HCT116 (cell line): ENCODE measurements at regions not wholly inside any gene's neighbourhood (a gene's known extent, or its start where the extent isn't known, plus 50 kb on each side); places are given as distances from the start of the nearest gene placed in this dataset.

Experiments used
- ATAC-seq: fragments of 200-7000 bp; cut with Tn5 transposase; 2 replicates; pipeline ENCODE4 v1.9.1; 2020; ENCODE audit warnings: mild to moderate bottlenecking, moderate library complexity
- BruUV-seq: library from RNA; stranded (reverse); fragments of 400-500 nt; replicated peaks from 2 replicates; lab custom pipeline; 2021; lab: Mats Ljungman, UMichigan
- CTCF ChIA-PET: fragments of 300-600 bp; sonication (Branson Sonifier 250); formaldehyde crosslinking; loops from one replicate; lab custom pipeline; 2021; ENCODE audit warnings: antibody characterized with exemption; lab: Charles Lee
- POLR2A ChIA-PET: fragments of 300-600, 350-600 bp; sonication (Branson Sonifier 250); formaldehyde crosslinking; loops from one replicate; lab custom pipeline; 2021; ENCODE audit warnings: antibody characterized with exemption; lab: Charles Lee
- RAD21 ChIA-PET, 2 experiments: fragments of 300-600 bp; sonication (Branson Sonifier 250); formaldehyde crosslinking; loops; one replicate each; lab custom pipeline; 2023; ENCODE audit warnings: low total read pairs in 2 of 2; ENCODE audit not compliant: uncharacterized antibody in 2 of 2, unreplicated experiment in 2 of 2, low non-redundant PET in 1 of 2; lab: Charles Lee
- DNase-seq: peaks from one replicate; pipeline ENCODE4 v3.0.0-alpha.2; 2010; ENCODE audit warnings: low read depth, low spot score
- H2AFZ ChIP-seq: fragments of 200-600 bp; shearing (Covaris generic), sonication (generic); 2 replicates; pipeline ENCODE4 v1.6.1; 2017; ENCODE audit warnings: low read depth, mixed run types, mixed read lengths, antibody characterized with exemption, low read length; ENCODE audit not compliant: poor library complexity, severe bottlenecking
- H3K27ac ChIP-seq: 2 replicates; pipeline ENCODE4 v1.5.1; 2012; ENCODE audit warnings: low read depth, low read length
- H3K27me3 ChIP-seq: fragments of 200-600 bp; sonication (generic); 2 replicates; pipeline ENCODE4 v1.6.1; 2016; ENCODE audit warnings: mixed run types, low read length, mixed read lengths; ENCODE audit not compliant: insufficient read depth
- H3K36me3 ChIP-seq, 2 experiments: fragments of 200-500 bp in 1 of 2; fragments of 200-600 bp in 1 of 2; sonication (Bioruptor generic) in 1 of 2; sonication (generic) in 1 of 2; 2 replicates each; pipeline versions ENCODE4 v1.5.1 to v1.6.1; 2014 to 2016; ENCODE audit warnings: low read length in 2 of 2, inconsistent platforms in 1 of 2, mixed read lengths in 1 of 2, mixed run types in 1 of 2; ENCODE audit not compliant: insufficient read depth in 2 of 2, control insufficient read depth in 1 of 2
- H3K4me1 ChIP-seq, 2 experiments: fragments of 200-600 bp in 1 of 2; sonication (generic) in 1 of 2; 2 replicates each; pipeline versions ENCODE4 v1.5.1 to v1.6.1; 2012 to 2017; ENCODE audit warnings: low read length in 2 of 2, inconsistent platforms in 1 of 2, mild to moderate bottlenecking in 1 of 2, mixed read lengths in 1 of 2, mixed run types in 1 of 2, moderate library complexity in 1 of 2; ENCODE audit not compliant: insufficient read depth in 2 of 2, control insufficient read depth in 1 of 2
- H3K4me2 ChIP-seq: fragments of 200-600 bp; sonication (generic); 2 replicates; pipeline ENCODE4 v1.6.1; 2017; ENCODE audit warnings: mixed run types, low read length, mixed read lengths
- H3K4me3 ChIP-seq, 2 experiments: fragments of 200-600 bp in 1 of 2; sonication (generic) in 1 of 2; replicated peaks in 1 of 2; 2 replicates each; pipeline ENCODE4 v1.5.1; 2011 to 2016; ENCODE audit warnings: low read length in 2 of 2, control low read depth in 1 of 2, low read depth in 1 of 2, mild to moderate bottlenecking in 1 of 2, mixed read lengths in 1 of 2, mixed run types in 1 of 2
- H3K79me2 ChIP-seq: fragments of 200-600 bp; sonication (generic); 2 replicates; pipeline ENCODE4 v1.6.1; 2017; ENCODE audit warnings: mild to moderate bottlenecking, mixed run types, low read length, moderate library complexity, mixed read lengths; ENCODE audit not compliant: insufficient read depth
- H3K9ac ChIP-seq: fragments of 200-600 bp; sonication (generic); 2 replicates; pipeline ENCODE4 v1.6.1; 2016; ENCODE audit warnings: low read length, mixed read lengths
- H3K9me2 ChIP-seq: fragments of 200-600 bp; sonication (generic), shearing (Covaris generic); 2 replicates; pipeline ENCODE4 v1.6.1; 2017; ENCODE audit warnings: mixed run types, mild to moderate bottlenecking, moderate library complexity; ENCODE audit not compliant: insufficient read depth
- H3K9me3 ChIP-seq, 2 experiments: fragments of 200-500 bp in 1 of 2; fragments of 200-600 bp in 1 of 2; sonication (Bioruptor generic) in 1 of 2; sonication (generic) in 1 of 2; 2 replicates each; pipeline ENCODE4 v1.6.1; 2014 to 2017; ENCODE audit warnings: low read length in 2 of 2, mixed read lengths in 2 of 2, inconsistent platforms in 1 of 2, low read depth in 1 of 2, mild to moderate bottlenecking in 1 of 2, mixed run types in 1 of 2, moderate library complexity in 1 of 2; ENCODE audit not compliant: control insufficient read depth in 1 of 2, insufficient read depth in 1 of 2
- H4K20me1 ChIP-seq: fragments of 200-600 bp; sonication (generic), shearing (Covaris generic); 2 replicates; pipeline ENCODE4 v1.6.1; 2017; ENCODE audit warnings: mixed run types, mild to moderate bottlenecking, moderate library complexity; ENCODE audit not compliant: insufficient read depth
- ATF3 ChIP-seq: IDR thresholded peaks from 2 replicates; pipeline ENCODE4 v1.6.1; 2012
- CBX3 ChIP-seq: IDR thresholded peaks from 2 replicates; pipeline ENCODE4 v1.6.1; 2012; ENCODE audit warnings: low read depth
- CEBPB ChIP-seq: IDR thresholded peaks from 2 replicates; pipeline ENCODE4 v1.6.1; 2012; ENCODE audit warnings: low read depth
- EGR1 ChIP-seq: IDR thresholded peaks from 2 replicates; pipeline ENCODE4 v1.6.1; 2012; ENCODE audit warnings: low read depth
- JUND ChIP-seq: IDR thresholded peaks from 2 replicates; pipeline ENCODE4 v1.6.1; 2012
- RAD21 ChIP-seq: IDR thresholded peaks from 2 replicates; pipeline ENCODE4 v1.6.1; 2012; ENCODE audit warnings: low read depth, mild to moderate bottlenecking
- SIN3A ChIP-seq: IDR thresholded peaks from 2 replicates; pipeline ENCODE4 v1.6.1; 2012; ENCODE audit warnings: low read depth
- SP1 ChIP-seq: IDR thresholded peaks from 2 replicates; pipeline ENCODE4 v1.6.1; 2012; ENCODE audit warnings: low read depth
- TCF7L2 ChIP-seq: IDR thresholded peaks from 2 replicates; pipeline ENCODE4 v1.7.0; 2011; ENCODE audit warnings: borderline replicate concordance, inconsistent platforms; ENCODE audit not compliant: insufficient read depth, insufficient read length; ENCODE audit errors: extremely low read depth
- ZBTB33 ChIP-seq: IDR thresholded peaks from 2 replicates; pipeline ENCODE4 v1.6.1; 2011; ENCODE audit warnings: mild to moderate bottlenecking, low read length, moderate library complexity; ENCODE audit not compliant: insufficient replicate concordance; ENCODE audit errors: extremely low read depth
- ZFX ChIP-seq: fragments of 450-650 bp; IDR thresholded peaks from 2 replicates; pipeline ENCODE4 v1.6.1; 2017
- intact Hi-C: fragments of 100-400 bp; cut with micrococcal nuclease; formaldehyde crosslinking; loops from 2 replicates; pipeline ENCODE4 v1.10.0; 2022
- TF ChIP-seq, protein P1 (sequence below): IDR thresholded peaks from 2 replicates; pipeline ENCODE4 v1.6.1; 2012; ENCODE audit warnings: low read depth

- Histone ChIP-seq H3K36me3 (no peaks in the 10 kb centered on the region), H3K4me1 (no peaks in the 10 kb centered on the region), H3K9me2 (no peaks in the 10 kb centered on the region), H3K9me3 (no peaks in the 10 kb centered on the region), H2AFZ (no peak overlapping the region), H3K27me3 (no peaks in the 10 kb centered on the region), H3K79me2 (no peaks in the 10 kb centered on the region), H4K20me1 (no peaks in the 10 kb centered on the region), H3K9ac (no peak overlapping the region), H3K27ac (no peak overlapping the region), H3K4me2 (no peak overlapping the region), H3K4me3 (no peak overlapping the region)
- TF ChIP-seq TCF7L2 (no peak), ATF3 (no peak), SIN3A (no peak), CEBPB (no peak), SP1 (no peak), ZBTB33 (no peak), RAD21 (no peak), EGR1 (no peak), CBX3 (no peak), JUND (no peak), ZFX (no peak)
- TF ChIP-seq, protein P1, sequence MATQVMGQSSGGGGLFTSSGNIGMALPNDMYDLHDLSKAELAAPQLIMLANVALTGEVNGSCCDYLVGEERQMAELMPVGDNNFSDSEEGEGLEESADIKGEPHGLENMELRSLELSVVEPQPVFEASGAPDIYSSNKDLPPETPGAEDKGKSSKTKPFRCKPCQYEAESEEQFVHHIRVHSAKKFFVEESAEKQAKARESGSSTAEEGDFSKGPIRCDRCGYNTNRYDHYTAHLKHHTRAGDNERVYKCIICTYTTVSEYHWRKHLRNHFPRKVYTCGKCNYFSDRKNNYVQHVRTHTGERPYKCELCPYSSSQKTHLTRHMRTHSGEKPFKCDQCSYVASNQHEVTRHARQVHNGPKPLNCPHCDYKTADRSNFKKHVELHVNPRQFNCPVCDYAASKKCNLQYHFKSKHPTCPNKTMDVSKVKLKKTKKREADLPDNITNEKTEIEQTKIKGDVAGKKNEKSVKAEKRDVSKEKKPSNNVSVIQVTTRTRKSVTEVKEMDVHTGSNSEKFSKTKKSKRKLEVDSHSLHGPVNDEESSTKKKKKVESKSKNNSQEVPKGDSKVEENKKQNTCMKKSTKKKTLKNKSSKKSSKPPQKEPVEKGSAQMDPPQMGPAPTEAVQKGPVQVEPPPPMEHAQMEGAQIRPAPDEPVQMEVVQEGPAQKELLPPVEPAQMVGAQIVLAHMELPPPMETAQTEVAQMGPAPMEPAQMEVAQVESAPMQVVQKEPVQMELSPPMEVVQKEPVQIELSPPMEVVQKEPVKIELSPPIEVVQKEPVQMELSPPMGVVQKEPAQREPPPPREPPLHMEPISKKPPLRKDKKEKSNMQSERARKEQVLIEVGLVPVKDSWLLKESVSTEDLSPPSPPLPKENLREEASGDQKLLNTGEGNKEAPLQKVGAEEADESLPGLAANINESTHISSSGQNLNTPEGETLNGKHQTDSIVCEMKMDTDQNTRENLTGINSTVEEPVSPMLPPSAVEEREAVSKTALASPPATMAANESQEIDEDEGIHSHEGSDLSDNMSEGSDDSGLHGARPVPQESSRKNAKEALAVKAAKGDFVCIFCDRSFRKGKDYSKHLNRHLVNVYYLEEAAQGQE = no peak
- ChIA-PET POLR2A (no interaction called here), CTCF (no interaction called here), RAD21 (no interaction called here)
- intact Hi-C loops = no loop called here
- BruUV-seq = no TSS peak
- DNase-seq = no peak
- ATAC-seq = no peak
Observed at GRCh38 chr3:18791182-18791581, 357.1 kb upstream of the KCNH8 start.
